ENCODE measurements at regions not wholly inside any gene's neighbourhood (a gene's known extent, or its start where the extent isn't known, plus 50 kb on each side); places are given as distances from the start of the nearest gene placed in this dataset.

- no peak for TF ChIP-seq NFIC (IDR thresholded peaks at IDR 0.05)
- no peak for TF ChIP-seq TEAD4 (IDR thresholded peaks at IDR 0.05)
- TF ChIP-seq CEBPB (IDR thresholded peaks at IDR 0.05) = no peak
- TF ChIP-seq CREB1 (IDR thresholded peaks at IDR 0.05; ENCODE audit: low read depth) = no peak
- TF ChIP-seq RAD21 (IDR thresholded peaks at IDR 0.05; ENCODE audit: low read depth) = no peak
Measured at GRCh38 chr2:103010306-103010705, 248.5 kb downstream of the TMEM182 start.

- TF ChIP-seq TAF1 (IDR thresholded peaks at IDR 0.05; ENCODE audit: low read depth) = no peak
- TF ChIP-seq EGR1 (IDR thresholded peaks at IDR 0.05) = no peak
- TF ChIP-seq, protein P1, sequence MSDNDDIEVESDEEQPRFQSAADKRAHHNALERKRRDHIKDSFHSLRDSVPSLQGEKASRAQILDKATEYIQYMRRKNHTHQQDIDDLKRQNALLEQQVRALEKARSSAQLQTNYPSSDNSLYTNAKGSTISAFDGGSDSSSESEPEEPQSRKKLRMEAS (IDR thresholded peaks at IDR 0.05) = no peak
- no peak for TF ChIP-seq ZBTB7A (IDR thresholded peaks at IDR 0.05; ENCODE audit: low read depth)
Measured at GRCh38 chr2:103010751-103011150, 248.9 kb downstream of the TMEM182 start.

DNA sequence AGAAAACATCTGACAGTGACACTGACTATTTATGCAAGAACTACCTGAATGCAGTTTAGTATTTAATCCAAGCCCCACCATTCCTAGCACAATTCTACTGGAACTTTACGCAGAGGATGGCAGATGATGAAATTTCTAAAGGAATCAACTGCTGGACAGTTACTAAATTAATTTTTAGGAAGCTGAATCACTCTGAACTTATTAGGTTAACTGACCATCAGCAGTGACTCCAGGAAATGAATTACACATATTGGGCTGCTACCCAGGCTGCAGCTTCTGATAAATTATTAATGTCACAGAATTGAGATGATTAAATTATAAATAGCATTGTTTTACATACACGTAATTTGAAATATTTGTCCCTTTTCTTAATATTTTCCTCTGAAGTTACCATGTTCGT, 250.8 kb downstream of the TMEM182 start:
- TF ChIP-seq USF1 (IDR thresholded peaks at IDR 0.05) = no peak
- TF ChIP-seq, protein P2, sequence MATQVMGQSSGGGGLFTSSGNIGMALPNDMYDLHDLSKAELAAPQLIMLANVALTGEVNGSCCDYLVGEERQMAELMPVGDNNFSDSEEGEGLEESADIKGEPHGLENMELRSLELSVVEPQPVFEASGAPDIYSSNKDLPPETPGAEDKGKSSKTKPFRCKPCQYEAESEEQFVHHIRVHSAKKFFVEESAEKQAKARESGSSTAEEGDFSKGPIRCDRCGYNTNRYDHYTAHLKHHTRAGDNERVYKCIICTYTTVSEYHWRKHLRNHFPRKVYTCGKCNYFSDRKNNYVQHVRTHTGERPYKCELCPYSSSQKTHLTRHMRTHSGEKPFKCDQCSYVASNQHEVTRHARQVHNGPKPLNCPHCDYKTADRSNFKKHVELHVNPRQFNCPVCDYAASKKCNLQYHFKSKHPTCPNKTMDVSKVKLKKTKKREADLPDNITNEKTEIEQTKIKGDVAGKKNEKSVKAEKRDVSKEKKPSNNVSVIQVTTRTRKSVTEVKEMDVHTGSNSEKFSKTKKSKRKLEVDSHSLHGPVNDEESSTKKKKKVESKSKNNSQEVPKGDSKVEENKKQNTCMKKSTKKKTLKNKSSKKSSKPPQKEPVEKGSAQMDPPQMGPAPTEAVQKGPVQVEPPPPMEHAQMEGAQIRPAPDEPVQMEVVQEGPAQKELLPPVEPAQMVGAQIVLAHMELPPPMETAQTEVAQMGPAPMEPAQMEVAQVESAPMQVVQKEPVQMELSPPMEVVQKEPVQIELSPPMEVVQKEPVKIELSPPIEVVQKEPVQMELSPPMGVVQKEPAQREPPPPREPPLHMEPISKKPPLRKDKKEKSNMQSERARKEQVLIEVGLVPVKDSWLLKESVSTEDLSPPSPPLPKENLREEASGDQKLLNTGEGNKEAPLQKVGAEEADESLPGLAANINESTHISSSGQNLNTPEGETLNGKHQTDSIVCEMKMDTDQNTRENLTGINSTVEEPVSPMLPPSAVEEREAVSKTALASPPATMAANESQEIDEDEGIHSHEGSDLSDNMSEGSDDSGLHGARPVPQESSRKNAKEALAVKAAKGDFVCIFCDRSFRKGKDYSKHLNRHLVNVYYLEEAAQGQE (IDR thresholded peaks at IDR 0.05; ENCODE audit: low read depth) = no peak
- TF ChIP-seq, protein P1 (IDR thresholded peaks at IDR 0.05) = no peak
- no peak for TF ChIP-seq YY1 (IDR thresholded peaks at IDR 0.05; ENCODE audit: low read depth)
- TF ChIP-seq EGR1 (IDR thresholded peaks at IDR 0.05) = no peak
- no peak for TF ChIP-seq ZBTB7A (IDR thresholded peaks at IDR 0.05; ENCODE audit: low read depth)
- TF ChIP-seq EP300 (IDR thresholded peaks at IDR 0.05; ENCODE audit: borderline replicate concordance) = no peak
- TF ChIP-seq TCF12 (IDR thresholded peaks at IDR 0.05; ENCODE audit: low read depth) = no peak
- TF ChIP-seq TAF1 (IDR thresholded peaks at IDR 0.05; ENCODE audit: low read depth) = no peak
- TF ChIP-seq CREB1 (IDR thresholded peaks at IDR 0.05; ENCODE audit: low read depth) = no peak
- no peak for TF ChIP-seq NFIC (IDR thresholded peaks at IDR 0.05)
- TF ChIP-seq FOXM1 (IDR thresholded peaks at IDR 0.05; ENCODE audit: borderline replicate concordance, low read depth) = no peak
- TF ChIP-seq CEBPB (IDR thresholded peaks at IDR 0.05) = no peak
- no peak for TF ChIP-seq TEAD4 (IDR thresholded peaks at IDR 0.05)

DNA sequence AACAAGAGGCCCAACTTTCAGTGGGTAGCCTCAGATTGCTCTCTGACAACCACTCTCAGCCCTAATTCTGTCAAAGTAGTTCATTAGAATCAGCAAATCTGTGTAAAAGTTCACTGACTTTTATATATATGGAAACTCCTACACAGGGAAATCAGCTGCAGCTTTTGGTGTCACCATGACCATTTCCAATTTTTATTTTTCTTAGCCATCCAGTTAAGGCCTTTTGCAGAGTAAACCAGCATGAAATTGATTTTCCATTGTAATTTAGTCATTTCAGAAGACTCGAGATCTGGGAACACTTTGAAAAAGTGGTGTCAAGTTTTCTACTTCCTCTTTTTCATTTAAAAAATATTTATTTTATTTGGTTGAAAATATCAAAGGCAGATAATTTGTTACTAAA, 263.2 kb downstream of the TMEM182 start:
- TF ChIP-seq EP300 (IDR thresholded peaks at IDR 0.05; ENCODE audit: borderline replicate concordance) = no peak

- no peak for TF ChIP-seq NFIC (IDR thresholded peaks at IDR 0.05)
- TF ChIP-seq TEAD4 (IDR thresholded peaks at IDR 0.05) = no peak
- no peak for TF ChIP-seq USF1 (IDR thresholded peaks at IDR 0.05)
- TF ChIP-seq TAF1 (IDR thresholded peaks at IDR 0.05; ENCODE audit: low read depth) = no peak
- TF ChIP-seq CREB1 (IDR thresholded peaks at IDR 0.05; ENCODE audit: low read depth) = no peak
- TF ChIP-seq, protein P2 (IDR thresholded peaks at IDR 0.05; ENCODE audit: low read depth) = no peak
- TF ChIP-seq RAD21 (IDR thresholded peaks at IDR 0.05; ENCODE audit: low read depth) = no peak
- no peak for TF ChIP-seq EP300 (IDR thresholded peaks at IDR 0.05; ENCODE audit: borderline replicate concordance)
- TF ChIP-seq FOXM1 (IDR thresholded peaks at IDR 0.05; ENCODE audit: borderline replicate concordance, low read depth) = no peak
- no peak for TF ChIP-seq ZBTB7A (IDR thresholded peaks at IDR 0.05; ENCODE audit: low read depth)
- no peak for TF ChIP-seq YY1 (IDR thresholded peaks at IDR 0.05; ENCODE audit: low read depth)
- no peak for TF ChIP-seq EGR1 (IDR thresholded peaks at IDR 0.05)
- TF ChIP-seq TCF12 (IDR thresholded peaks at IDR 0.05; ENCODE audit: low read depth) = no peak
- TF ChIP-seq, protein P1 (IDR thresholded peaks at IDR 0.05) = no peak
- no peak for TF ChIP-seq CEBPB (IDR thresholded peaks at IDR 0.05)
Measured at GRCh38 chr2:103028181-103028580, 266.4 kb downstream of the TMEM182 start.
